ENCODE measurements at regions not wholly inside any gene's neighbourhood (a gene's known extent, or its start where the extent isn't known, plus 50 kb on each side); places are given as distances from the start of the nearest gene placed in this dataset.

GRCh38 chr3:166560253-166560652, 723.0 kb upstream of the BCHE start:
- Histone ChIP-seq H3K9me3 (ENCODE audit: control insufficient read depth, insufficient read depth, low read length) (no peaks in the 10 kb centered on the region), H3K27ac (ENCODE audit: low read depth, low read length) (no peak overlapping the region), H3K27me3 (ENCODE audit: control insufficient read depth, insufficient read depth, low read length) (no peaks in the 10 kb centered on the region), H3K4me3 (ENCODE audit: low read depth, low read length) (no peak overlapping the region)
- ChIA-PET CTCF (no interaction called here), POLR2A (no interaction called here)
- TF ChIP-seq, protein P1, sequence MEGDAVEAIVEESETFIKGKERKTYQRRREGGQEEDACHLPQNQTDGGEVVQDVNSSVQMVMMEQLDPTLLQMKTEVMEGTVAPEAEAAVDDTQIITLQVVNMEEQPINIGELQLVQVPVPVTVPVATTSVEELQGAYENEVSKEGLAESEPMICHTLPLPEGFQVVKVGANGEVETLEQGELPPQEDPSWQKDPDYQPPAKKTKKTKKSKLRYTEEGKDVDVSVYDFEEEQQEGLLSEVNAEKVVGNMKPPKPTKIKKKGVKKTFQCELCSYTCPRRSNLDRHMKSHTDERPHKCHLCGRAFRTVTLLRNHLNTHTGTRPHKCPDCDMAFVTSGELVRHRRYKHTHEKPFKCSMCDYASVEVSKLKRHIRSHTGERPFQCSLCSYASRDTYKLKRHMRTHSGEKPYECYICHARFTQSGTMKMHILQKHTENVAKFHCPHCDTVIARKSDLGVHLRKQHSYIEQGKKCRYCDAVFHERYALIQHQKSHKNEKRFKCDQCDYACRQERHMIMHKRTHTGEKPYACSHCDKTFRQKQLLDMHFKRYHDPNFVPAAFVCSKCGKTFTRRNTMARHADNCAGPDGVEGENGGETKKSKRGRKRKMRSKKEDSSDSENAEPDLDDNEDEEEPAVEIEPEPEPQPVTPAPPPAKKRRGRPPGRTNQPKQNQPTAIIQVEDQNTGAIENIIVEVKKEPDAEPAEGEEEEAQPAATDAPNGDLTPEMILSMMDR (IDR thresholded peaks at IDR 0.05; ENCODE audit: low read depth, low read length): no peak
- no peak for DNase-seq (ENCODE audit: low read depth, low spot score)

GRCh38 chr3:166556955-166557354, 719.7 kb upstream of the BCHE start:
- ChIA-PET CTCF (no interaction called here), POLR2A (no interaction called here)
- H3K9me3 ChIP-seq (ENCODE audit: control insufficient read depth, insufficient read depth, low read length): no peaks in the 10 kb centered on the region
- no peak overlapping the region for H3K4me3 ChIP-seq (ENCODE audit: low read depth, low read length)
- TF ChIP-seq, protein P1 (IDR thresholded peaks at IDR 0.05; ENCODE audit: low read depth, low read length): no peak
- no peaks in the 10 kb centered on the region for H3K27me3 ChIP-seq (ENCODE audit: control insufficient read depth, insufficient read depth, low read length)
- no peak for DNase-seq (ENCODE audit: low read depth, low spot score)
- no peak overlapping the region for H3K27ac ChIP-seq (ENCODE audit: low read depth, low read length)

DNA sequence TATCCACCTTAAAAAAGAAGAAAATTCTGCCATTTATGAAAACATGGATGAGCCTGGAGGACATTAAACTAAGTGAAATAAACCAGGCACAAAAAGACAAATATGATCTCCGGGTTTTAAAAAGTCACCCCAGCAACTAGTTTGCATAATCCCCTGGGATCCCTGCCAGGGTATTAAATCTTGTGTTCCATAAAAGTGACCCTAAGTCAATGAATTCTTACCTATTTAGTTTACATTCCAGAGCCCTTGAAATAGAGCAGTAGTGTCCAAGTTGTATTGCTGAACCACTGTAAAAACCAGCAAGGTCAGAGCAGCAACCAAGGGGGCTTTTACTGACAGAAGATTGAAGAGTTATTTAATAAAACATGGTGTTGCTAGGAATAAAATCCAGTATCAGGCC, 716.8 kb upstream of the BCHE start:
- H3K27ac ChIP-seq (ENCODE audit: low read depth, low read length): no peak overlapping the region
- ChIA-PET POLR2A (no interaction called here), CTCF (no interaction called here)
- H3K27me3 ChIP-seq (ENCODE audit: control insufficient read depth, insufficient read depth, low read length): no peaks in the 10 kb centered on the region
- TF ChIP-seq, protein P1 (IDR thresholded peaks at IDR 0.05; ENCODE audit: low read depth, low read length): no peak
- no peak overlapping the region for H3K4me3 ChIP-seq (ENCODE audit: low read depth, low read length)
- H3K9me3 ChIP-seq (ENCODE audit: control insufficient read depth, insufficient read depth, low read length): no peaks in the 10 kb centered on the region
- DNase-seq (ENCODE audit: low read depth, low spot score): no peak

GRCh38 chr3:166533740-166534139, 696.5 kb upstream of the BCHE start:
- ChIA-PET POLR2A (no interaction called here), CTCF (no interaction called here)

GRCh38 chr3:166531730-166532129, 694.5 kb upstream of the BCHE start:
- ChIA-PET POLR2A (no interaction called here), CTCF (no interaction called here)
- Histone ChIP-seq H3K4me3 (ENCODE audit: low read depth, low read length) (no peak overlapping the region), H3K9me3 (ENCODE audit: control insufficient read depth, insufficient read depth, low read length) (peaks cover 6% of the 10 kb centered on the region; the same call in 1 of the 2 replicates), H3K27me3 (ENCODE audit: control insufficient read depth, insufficient read depth, low read length) (no peaks in the 10 kb centered on the region), H3K27ac (ENCODE audit: low read depth, low read length) (no peak overlapping the region)
- DNase-seq (ENCODE audit: low read depth, low spot score): no peak
- TF ChIP-seq, protein P1 (IDR thresholded peaks at IDR 0.05; ENCODE audit: low read depth, low read length): no peak

More at GRCh38 chr3:166533740-166534139, 696.5 kb upstream of the BCHE start:
- Histone ChIP-seq H3K9me3 (ENCODE audit: control insufficient read depth, insufficient read depth, low read length) (peaks cover 6% of the 10 kb centered on the region; the same call in 1 of the 2 replicates), H3K4me3 (ENCODE audit: low read depth, low read length) (no peak overlapping the region), H3K27me3 (ENCODE audit: control insufficient read depth, insufficient read depth, low read length) (no peaks in the 10 kb centered on the region), H3K27ac (ENCODE audit: low read depth, low read length) (no peak overlapping the region)
- DNase-seq (ENCODE audit: low read depth, low spot score): no peak
- TF ChIP-seq, protein P1 (IDR thresholded peaks at IDR 0.05; ENCODE audit: low read depth, low read length): no peak

Measured in AG04450 (cell line).